WTC11 (cell line): ENCODE measurements at regions not wholly inside any gene's neighbourhood (a gene's known extent, or its start where the extent isn't known, plus 50 kb on each side); places are given as distances from the start of the nearest gene placed in this dataset.

Source experiments
- FOXK1 ChIP-seq: sonication (generic); formaldehyde crosslinking; IDR thresholded peaks from 2 replicates; pipeline ENCODE4 v1.8.0; 2022; ENCODE audit warnings: mild to moderate bottlenecking, moderate library complexity, missing genetic modification reagents
- NFYB ChIP-seq: sonication (generic); formaldehyde crosslinking; conservative IDR thresholded peaks from 2 replicates; pipeline ENCODE4 v1.8.0; 2022; ENCODE audit warnings: low read depth, missing genetic modification reagents
- NR2C2 ChIP-seq: sonication (generic); formaldehyde crosslinking; IDR thresholded peaks from 2 replicates; pipeline ENCODE4 v1.8.0; 2022; ENCODE audit warnings: mild to moderate bottlenecking, missing genetic modification reagents
- PRDM15 ChIP-seq: sonication (generic); formaldehyde crosslinking; IDR thresholded peaks from 2 replicates; pipeline ENCODE4 v1.8.0; 2022; ENCODE audit warnings: missing genetic modification reagents
- SP1 ChIP-seq: sonication (generic); formaldehyde crosslinking; conservative IDR thresholded peaks from 2 replicates; pipeline ENCODE4 v1.8.1; 2022; ENCODE audit warnings: missing genetic modification reagents
- TCF7 ChIP-seq: sonication (generic); formaldehyde crosslinking; IDR thresholded peaks from 2 replicates; pipeline ENCODE4 v1.8.0; 2022; ENCODE audit warnings: mild to moderate bottlenecking, low read depth, missing genetic modification reagents, moderate library complexity
- ZBTB21 ChIP-seq: sonication (generic); formaldehyde crosslinking; IDR thresholded peaks from 2 replicates; pipeline ENCODE4 v1.8.1; 2023; ENCODE audit warnings: mild to moderate bottlenecking, missing genetic modification reagents, borderline replicate concordance
- ZNF121 ChIP-seq: sonication (generic); formaldehyde crosslinking; IDR thresholded peaks from 2 replicates; pipeline ENCODE4 v1.8.0; 2023; ENCODE audit warnings: missing genetic modification reagents
- ZNF671 ChIP-seq: fragments of 250-450 bp; sonication (Bioruptor Pico); IDR thresholded peaks from 2 replicates; pipeline ENCODE4 v1.8.0; 2021; ENCODE audit warnings: mild to moderate bottlenecking
- TF ChIP-seq, protein P1 (sequence below): fragments of 200-600 bp; IDR thresholded peaks from 2 replicates; pipeline ENCODE4 v1.8.0; 2022; ENCODE audit warnings: antibody characterized with exemption

DNA sequence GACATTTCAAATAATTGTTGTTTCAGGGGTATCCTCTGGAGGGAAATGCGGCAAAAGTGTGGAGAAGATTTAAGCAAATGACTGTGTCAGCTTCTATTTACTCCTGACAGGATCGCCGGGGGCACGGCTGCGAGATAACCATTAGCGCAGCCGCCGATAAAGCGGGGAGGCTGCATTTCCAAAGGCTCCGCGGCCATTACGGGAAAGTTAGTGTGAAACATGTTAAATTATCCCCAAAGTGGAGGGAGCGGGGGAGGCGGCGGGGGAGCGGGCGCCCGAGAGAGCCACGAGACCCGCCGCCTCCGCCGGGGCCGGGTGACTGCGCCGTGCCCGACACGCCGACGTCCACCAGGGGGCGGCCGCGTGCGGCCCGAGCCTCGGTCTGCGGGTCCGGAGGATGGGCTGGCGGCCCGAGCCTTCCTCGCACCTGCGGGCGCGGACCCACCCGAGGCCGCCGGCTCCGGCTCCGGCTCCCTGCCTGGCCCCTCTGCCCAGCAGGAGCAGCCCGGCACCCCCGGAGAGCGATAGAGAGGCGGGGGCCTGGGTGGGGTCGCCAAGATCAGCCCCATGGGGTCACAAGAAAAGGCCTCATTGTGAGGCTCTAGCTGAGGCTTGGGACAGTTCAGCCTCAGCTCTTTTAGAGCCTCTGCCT lies 74.4 kb upstream of the PAX2 start:
- TF ChIP-seq, protein P1, sequence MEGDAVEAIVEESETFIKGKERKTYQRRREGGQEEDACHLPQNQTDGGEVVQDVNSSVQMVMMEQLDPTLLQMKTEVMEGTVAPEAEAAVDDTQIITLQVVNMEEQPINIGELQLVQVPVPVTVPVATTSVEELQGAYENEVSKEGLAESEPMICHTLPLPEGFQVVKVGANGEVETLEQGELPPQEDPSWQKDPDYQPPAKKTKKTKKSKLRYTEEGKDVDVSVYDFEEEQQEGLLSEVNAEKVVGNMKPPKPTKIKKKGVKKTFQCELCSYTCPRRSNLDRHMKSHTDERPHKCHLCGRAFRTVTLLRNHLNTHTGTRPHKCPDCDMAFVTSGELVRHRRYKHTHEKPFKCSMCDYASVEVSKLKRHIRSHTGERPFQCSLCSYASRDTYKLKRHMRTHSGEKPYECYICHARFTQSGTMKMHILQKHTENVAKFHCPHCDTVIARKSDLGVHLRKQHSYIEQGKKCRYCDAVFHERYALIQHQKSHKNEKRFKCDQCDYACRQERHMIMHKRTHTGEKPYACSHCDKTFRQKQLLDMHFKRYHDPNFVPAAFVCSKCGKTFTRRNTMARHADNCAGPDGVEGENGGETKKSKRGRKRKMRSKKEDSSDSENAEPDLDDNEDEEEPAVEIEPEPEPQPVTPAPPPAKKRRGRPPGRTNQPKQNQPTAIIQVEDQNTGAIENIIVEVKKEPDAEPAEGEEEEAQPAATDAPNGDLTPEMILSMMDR = peak; percentile 92
- TF ChIP-seq ZNF121 (CRISPR knock-in tag) (peak; percentile 82; the same call in 1 of the 2 replicates), PRDM15 (no peak), NFYB (CRISPR knock-in tag) (no peak), NR2C2 (CRISPR knock-in tag) (no peak), TCF7 (no peak), ZBTB21 (CRISPR knock-in tag) (no peak), ZNF671 (CRISPR knock-in tag) (peak; percentile 53; the same call in 1 of the 2 replicates), FOXK1 (no peak), SP1 (CRISPR knock-in tag) (peak; percentile 47; the same call in 1 of the 2 replicates)
